H9 (cell line): ENCODE measurements at regions not wholly inside any gene's neighbourhood (a gene's known extent, or its start where the extent isn't known, plus 50 kb on each side); places are given as distances from the start of the nearest gene placed in this dataset.

Experiments
- DNase-seq: peaks from one replicate; pipeline ENCODE4 v3.0.0-alpha.2; 2017
- H2AFZ ChIP-seq: one replicate; pipeline ENCODE4 v1.6.1; 2013; ENCODE audit warnings: mild to moderate bottlenecking, low read length, control low read depth, moderate library complexity
- H2AK5ac ChIP-seq: 2 replicates; pipeline ENCODE4 v1.6.1; 2013; ENCODE audit warnings: low read length, control low read depth, mixed read lengths; ENCODE audit not compliant: insufficient read length
- H2BK120ac ChIP-seq: one replicate; pipeline ENCODE4 v1.6.1; 2013; ENCODE audit warnings: low read depth, mild to moderate bottlenecking, low read length, control low read depth, inconsistent platforms; ENCODE audit not compliant: poor library complexity, severe bottlenecking
- H2BK12ac ChIP-seq: 2 replicates; pipeline ENCODE4 v1.6.1; 2013; ENCODE audit warnings: low read length, control low read depth, mixed read lengths, low read depth; ENCODE audit not compliant: insufficient read length
- H2BK15ac ChIP-seq: 2 replicates; pipeline ENCODE4 v1.6.1; 2013; ENCODE audit warnings: low read depth, low read length, control low read depth
- H2BK20ac ChIP-seq: one replicate; pipeline ENCODE4 v1.6.1; 2013; ENCODE audit warnings: low read depth, mild to moderate bottlenecking, low read length, control low read depth, inconsistent platforms; ENCODE audit not compliant: poor library complexity, severe bottlenecking
- H2BK5ac ChIP-seq: 2 replicates; pipeline ENCODE4 v1.6.1; 2013; ENCODE audit warnings: low read length, control low read depth, mixed read lengths; ENCODE audit not compliant: insufficient read length
- H3K14ac ChIP-seq: 2 replicates; pipeline ENCODE4 v1.6.1; 2013; ENCODE audit warnings: low read length, control low read depth; ENCODE audit not compliant: insufficient read depth
- H3K18ac ChIP-seq: 2 replicates; pipeline ENCODE4 v1.6.1; 2013; ENCODE audit warnings: low read depth, mild to moderate bottlenecking, mixed read lengths, low read length, control low read depth; ENCODE audit not compliant: insufficient read length
- H3K23ac ChIP-seq: 2 replicates; pipeline ENCODE4 v1.6.1; 2013; ENCODE audit warnings: low read length, control low read depth, mixed read lengths, low read depth; ENCODE audit not compliant: insufficient read length
- H3K23me2 ChIP-seq: 2 replicates; pipeline ENCODE4 v1.6.1; 2013; ENCODE audit warnings: low read depth, mild to moderate bottlenecking, mixed read lengths, low read length, control low read depth; ENCODE audit not compliant: insufficient read length, poor library complexity, severe bottlenecking
- H3K27ac ChIP-seq: 2 replicates; pipeline ENCODE4 v1.5.1; 2013; ENCODE audit warnings: low read length, control low read depth, mixed read lengths, low read depth; ENCODE audit not compliant: insufficient read length
- H3K27me3 ChIP-seq: 2 replicates; pipeline ENCODE4 v1.6.1; 2013; ENCODE audit warnings: low read length, control low read depth, inconsistent platforms; ENCODE audit not compliant: insufficient read depth
- H3K4ac ChIP-seq: 2 replicates; pipeline ENCODE4 v1.6.1; 2013; ENCODE audit warnings: low read depth, mild to moderate bottlenecking, control low read depth, inconsistent platforms, low read length, moderate library complexity
- H3K4me1 ChIP-seq: 2 replicates; pipeline ENCODE4 v1.6.1; 2013; ENCODE audit warnings: low read length, control low read depth, inconsistent platforms; ENCODE audit not compliant: insufficient read depth
- H3K4me2 ChIP-seq: 2 replicates; pipeline ENCODE4 v1.6.1; 2013; ENCODE audit warnings: low read length, control low read depth, mixed read lengths; ENCODE audit not compliant: insufficient read length, insufficient read depth
- H3K56ac ChIP-seq: 2 replicates; pipeline ENCODE4 v1.6.1; 2013; ENCODE audit warnings: low read depth, mild to moderate bottlenecking, mixed read lengths, low read length, control low read depth; ENCODE audit not compliant: insufficient read length
- H3K79me1 ChIP-seq: 2 replicates; pipeline ENCODE4 v1.6.1; 2013; ENCODE audit warnings: low read depth, mild to moderate bottlenecking, moderate library complexity, low read length, control low read depth, inconsistent platforms; ENCODE audit not compliant: insufficient read depth, poor library complexity, severe bottlenecking
- H3K79me2 ChIP-seq: 2 replicates; pipeline ENCODE4 v1.6.1; 2013; ENCODE audit warnings: low read length, control low read depth, inconsistent platforms; ENCODE audit not compliant: insufficient read depth
- H3K9ac ChIP-seq: 2 replicates; pipeline ENCODE4 v1.6.1; 2013; ENCODE audit warnings: low read length, control low read depth, mixed read lengths; ENCODE audit not compliant: insufficient read length; ENCODE audit errors: extremely low read depth
- H3K9me3 ChIP-seq: one replicate; pipeline ENCODE4 v1.6.1; 2013; ENCODE audit warnings: low read depth, low read length, inconsistent platforms; ENCODE audit not compliant: control insufficient read depth
- H3T11ph ChIP-seq: one replicate; pipeline ENCODE4 v1.6.1; 2013; ENCODE audit warnings: mild to moderate bottlenecking, low read length, control low read depth, inconsistent platforms
- H4K20me1 ChIP-seq: one replicate; pipeline ENCODE4 v1.6.1; 2013; ENCODE audit not compliant: control insufficient read depth, insufficient read length, insufficient read depth
- H4K5ac ChIP-seq: 2 replicates; pipeline ENCODE4 v1.6.1; 2013; ENCODE audit warnings: low read depth, mild to moderate bottlenecking, mixed read lengths, low read length, control low read depth; ENCODE audit not compliant: insufficient read length
- H4K8ac ChIP-seq: replicated peaks from 2 replicates; pipeline ENCODE4 v1.6.1; 2013; ENCODE audit warnings: low read length, control low read depth, mixed read lengths, low read depth; ENCODE audit not compliant: insufficient read length
- H4K91ac ChIP-seq: 2 replicates; pipeline ENCODE4 v1.6.1; 2013; ENCODE audit warnings: low read depth, mild to moderate bottlenecking, moderate library complexity, mixed read lengths, low read length, control low read depth; ENCODE audit not compliant: insufficient read length
- H3K27ac Mint-ChIP-seq, 3 experiments: 2 replicates in 2 of 3; 3 replicates in 1 of 3; pipeline ENCODE4 v1.8.0; 2020 to 2021; ENCODE audit warnings: mixed read lengths in 3 of 3, mild to moderate bottlenecking in 1 of 3, moderate library complexity in 1 of 3
- H3K27me3 Mint-ChIP-seq: 2 replicates; pipeline ENCODE4 v1.8.0; 2021; ENCODE audit warnings: low read depth, mild to moderate bottlenecking, moderate library complexity, mixed read lengths
- H3K36me3 Mint-ChIP-seq, 3 experiments: 2 replicates in 2 of 3; 3 replicates in 1 of 3; pipeline ENCODE4 v1.8.0; 2020 to 2021; ENCODE audit warnings: low read depth in 3 of 3, mixed read lengths in 3 of 3; ENCODE audit not compliant: insufficient read depth in 1 of 3
- H3K4me1 Mint-ChIP-seq, 2 experiments: 2 replicates each; pipeline ENCODE4 v1.8.0; 2020; ENCODE audit warnings: mixed read lengths in 2 of 2
- H3K4me3 Mint-ChIP-seq, 2 experiments: 2 replicates in 1 of 2; 3 replicates in 1 of 2; pipeline ENCODE4 v1.8.0; 2020 to 2021; ENCODE audit warnings: mild to moderate bottlenecking in 2 of 2, mixed read lengths in 2 of 2, moderate library complexity in 1 of 2
- H3K9me3 Mint-ChIP-seq, 2 experiments: 2 replicates in 1 of 2; 3 replicates in 1 of 2; pipeline ENCODE4 v1.8.0; 2020; ENCODE audit warnings: mild to moderate bottlenecking in 2 of 2, mixed read lengths in 2 of 2, moderate library complexity in 1 of 2
- WGBS: extraction: QIAGEN DNeasy Blood & Tissue Kit; methylation state at CpG from one replicate; pipeline ENCODE4 v1.1.7; 2013; ENCODE audit warnings: missing lambda C conversion rate, low lambda C conversion rate, mixed read lengths; ENCODE audit not compliant: insufficient read length; ENCODE audit errors: extremely low coverage; 5-methylcytosine and 5-hydroxymethylcytosine counted together
- TF ChIP-seq, protein P1 (sequence below): fragments of 200-600 bp; sonication (generic); conservative IDR thresholded peaks from 3 replicates; pipeline ENCODE4 v1.8.0; 2021; ENCODE audit warnings: antibody characterized with exemption, mild to moderate bottlenecking

DNA sequence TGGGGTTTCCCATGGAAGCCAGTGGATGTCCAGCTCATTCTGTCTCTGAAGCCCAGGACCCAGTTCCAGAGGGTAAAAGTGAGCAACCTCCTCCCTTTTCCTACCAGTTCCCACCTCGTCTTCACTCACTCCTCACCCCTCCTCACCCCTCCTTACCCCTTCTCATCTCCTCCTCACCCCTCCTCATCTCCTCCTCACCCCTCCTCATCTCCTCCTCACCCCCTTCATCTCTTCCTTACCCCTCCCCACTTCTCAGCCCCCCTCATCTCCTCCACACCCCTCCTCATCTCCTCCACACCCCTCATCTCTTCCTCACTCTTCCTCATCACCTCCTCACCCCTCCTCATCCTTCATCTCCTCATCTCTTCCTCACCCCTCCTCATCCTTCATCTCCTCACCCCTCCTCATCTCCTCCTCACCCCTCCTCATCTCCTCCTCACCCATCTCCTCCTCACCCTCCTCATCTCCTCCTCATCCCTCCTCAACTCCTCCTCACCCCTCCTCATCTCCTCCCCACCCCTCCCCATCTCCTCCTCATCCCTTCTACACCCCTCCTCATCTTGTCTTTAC lies 246.1 kb downstream of the MYLK4 start:
- H3K9me3 ChIP-seq, result no peaks in the 10 kb centered on the region
- no peak for DNase-seq
- H3K27me3 Mint-ChIP-seq, result peaks cover 4% of the 10 kb centered on the region
- H3K27ac Mint-ChIP-seq, result no peak overlapping the region
- H2BK5ac ChIP-seq, result no peak overlapping the region
- H3T11ph ChIP-seq, result no peak overlapping the region
- H3K79me2 ChIP-seq, result no peaks in the 10 kb centered on the region
- no peak overlapping the region for H3K14ac ChIP-seq
- no peaks in the 10 kb centered on the region for H3K27me3 ChIP-seq
- TF ChIP-seq, protein P1, sequence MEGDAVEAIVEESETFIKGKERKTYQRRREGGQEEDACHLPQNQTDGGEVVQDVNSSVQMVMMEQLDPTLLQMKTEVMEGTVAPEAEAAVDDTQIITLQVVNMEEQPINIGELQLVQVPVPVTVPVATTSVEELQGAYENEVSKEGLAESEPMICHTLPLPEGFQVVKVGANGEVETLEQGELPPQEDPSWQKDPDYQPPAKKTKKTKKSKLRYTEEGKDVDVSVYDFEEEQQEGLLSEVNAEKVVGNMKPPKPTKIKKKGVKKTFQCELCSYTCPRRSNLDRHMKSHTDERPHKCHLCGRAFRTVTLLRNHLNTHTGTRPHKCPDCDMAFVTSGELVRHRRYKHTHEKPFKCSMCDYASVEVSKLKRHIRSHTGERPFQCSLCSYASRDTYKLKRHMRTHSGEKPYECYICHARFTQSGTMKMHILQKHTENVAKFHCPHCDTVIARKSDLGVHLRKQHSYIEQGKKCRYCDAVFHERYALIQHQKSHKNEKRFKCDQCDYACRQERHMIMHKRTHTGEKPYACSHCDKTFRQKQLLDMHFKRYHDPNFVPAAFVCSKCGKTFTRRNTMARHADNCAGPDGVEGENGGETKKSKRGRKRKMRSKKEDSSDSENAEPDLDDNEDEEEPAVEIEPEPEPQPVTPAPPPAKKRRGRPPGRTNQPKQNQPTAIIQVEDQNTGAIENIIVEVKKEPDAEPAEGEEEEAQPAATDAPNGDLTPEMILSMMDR, result no peak
- no peaks in the 10 kb centered on the region for H4K20me1 ChIP-seq
- no peak overlapping the region for H4K8ac ChIP-seq
- H3K4ac ChIP-seq, result no peak overlapping the region
- H2AK5ac ChIP-seq, result no peak overlapping the region
- no peaks in the 10 kb centered on the region for H3K79me1 ChIP-seq
- WGBS, result no CpG with 5 or more reads among the region's 1 CpG
- H4K5ac ChIP-seq, result no peak overlapping the region
- no peak overlapping the region for H3K56ac ChIP-seq
- no peak overlapping the region for H2BK12ac ChIP-seq
- H3K9me3 Mint-ChIP-seq, result peaks cover 0 to 2% of the 10 kb centered on the region in 2 experiments; a peak in 3 of 5 replicates
- no peak overlapping the region for H2BK15ac ChIP-seq
- no peak overlapping the region for H2AFZ ChIP-seq
- peaks cover 0 to 1% (median 0%) of the 10 kb centered on the region in 3 experiments; a peak in 1 of 7 replicates for H3K36me3 Mint-ChIP-seq
- no peak overlapping the region for H3K4me2 ChIP-seq
- H3K4me1 Mint-ChIP-seq, result peaks cover 8 to 13% of the 10 kb centered on the region in 2 experiments
- H2BK20ac ChIP-seq, result no peak overlapping the region
- H3K18ac ChIP-seq, result no peak overlapping the region
- H2BK120ac ChIP-seq, result no peak overlapping the region
- H3K9ac ChIP-seq, result no peak overlapping the region
- no peak overlapping the region for H3K27ac ChIP-seq
- no peak overlapping the region for H3K4me3 Mint-ChIP-seq
- no peaks in the 10 kb centered on the region for H3K4me1 ChIP-seq
- H4K91ac ChIP-seq, result no peak overlapping the region
- no peak overlapping the region for H3K23ac ChIP-seq
- H3K23me2 ChIP-seq, result no peaks in the 10 kb centered on the region
